NT2/D1 (cell line): ENCODE measurements at regions not wholly inside any gene's neighbourhood (a gene's known extent, or its start where the extent isn't known, plus 50 kb on each side); places are given as distances from the start of the nearest gene placed in this dataset.

Experiments used
- SUZ12 ChIP-seq: IDR thresholded peaks from 2 replicates; pipeline ENCODE4 v1.6.1; 2011; ENCODE audit not compliant: insufficient read length, insufficient read depth; ENCODE audit errors: extremely low read depth
- YY1 ChIP-seq: IDR thresholded peaks from 2 replicates; pipeline ENCODE4 v1.6.1; 2011; ENCODE audit not compliant: insufficient read length, insufficient read depth

DNA sequence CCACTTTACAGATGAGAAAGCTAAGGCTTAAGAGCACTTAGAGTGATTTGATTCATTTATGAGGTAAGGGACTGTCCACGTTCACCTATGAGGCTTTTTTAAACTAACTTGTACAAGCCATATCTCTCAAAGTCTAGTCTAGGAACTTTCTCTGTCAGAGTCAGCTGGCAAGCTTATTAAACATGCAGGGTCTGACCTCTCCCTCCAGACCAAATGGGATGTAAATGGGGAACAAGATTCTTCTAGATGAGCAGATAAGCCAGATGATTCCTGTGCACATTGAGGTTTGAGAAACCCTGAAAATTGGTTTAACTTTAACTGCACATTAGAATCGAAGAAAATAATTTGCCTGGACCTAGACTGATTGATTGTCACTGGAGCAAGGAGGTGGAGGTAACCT, 160.0 kb upstream of the SPRY1 start:
- TF ChIP-seq YY1: no peak
- no peak for TF ChIP-seq SUZ12
